Upper lobe of left lung (tissue), 4 donors: ENCODE measurements at regions not wholly inside any gene's neighbourhood (a gene's known extent, or its start where the extent isn't known, plus 50 kb on each side); places are given as distances from the start of the nearest gene placed in this dataset.

Source experiments
- EP300 ChIP-seq, 4 donors: sonication (generic); formaldehyde crosslinking; IDR thresholded peaks; one replicate each; pipeline ENCODE4 v1.5.1; 2017; ENCODE audit warnings: antibody characterized with exemption in 4 of 4, control low read depth in 2 of 4
- POLR2A ChIP-seq, 4 donors: fragments of 450-650 bp; IDR thresholded peaks; one replicate each; pipeline ENCODE4 v1.5.1; 2016 to 2017; ENCODE audit warnings: antibody characterized with exemption in 4 of 4, mild to moderate bottlenecking in 2 of 4

- TF ChIP-seq EP300 (IDR thresholded peaks at IDR 0.05) (no peak), POLR2A (IDR thresholded peaks at IDR 0.05) (no peak)
Measured at GRCh38 chr6:147925826-147926225, 416.8 kb upstream of the SASH1 start.
